IPS DF 4.7 (cell line): ENCODE measurements at regions not wholly inside any gene's neighbourhood (a gene's known extent, or its start where the extent isn't known, plus 50 kb on each side); places are given as distances from the start of the nearest gene placed in this dataset.

ENCODE experiments used
- DNase-seq: peaks from one replicate; pipeline ENCODE4 v3.0.0-alpha.2; 2013; ENCODE audit warnings: low spot score; ENCODE audit errors: extremely low read depth

- no peak for DNase-seq
These were observed 358.1 kb upstream of the SYT4 start for GRCh38 chr18:43635397-43635796.

GRCh38 chr18:43642727-43643330 is 365.5 kb upstream of the SYT4 start:
- DNase-seq = no peak

- no peak for DNase-seq
These were observed 370.7 kb upstream of the SYT4 start for GRCh38 chr18:43648002-43648401.

- no peak for DNase-seq
These were observed 372.5 kb upstream of the SYT4 start for GRCh38 chr18:43649649-43650357.

GRCh38 chr18:43650426-43650825 is 373.1 kb upstream of the SYT4 start:
- no peak for DNase-seq

GRCh38 chr18:43651057-43651456 is 373.8 kb upstream of the SYT4 start:
- no peak for DNase-seq

- DNase-seq = no peak
These were observed 379.3 kb upstream of the SYT4 start for GRCh38 chr18:43656547-43656946.

GRCh38 chr18:43661570-43661969 is 384.3 kb upstream of the SYT4 start:
- peak; percentile 62 for DNase-seq

GRCh38 chr18:43662657-43663056 is 385.4 kb upstream of the SYT4 start:
- DNase-seq = no peak

- no peak for DNase-seq
These were observed 385.9 kb upstream of the SYT4 start for GRCh38 chr18:43663159-43663558.

GRCh38 chr18:43664487-43665008 is 387.3 kb upstream of the SYT4 start:
- no peak for DNase-seq

GRCh38 chr18:43665105-43665788 is 388.0 kb upstream of the SYT4 start:
- no peak for DNase-seq

GRCh38 chr18:43668866-43669265 is 391.6 kb upstream of the SYT4 start:
- no peak for DNase-seq

- no peak for DNase-seq
These were observed 394.1 kb upstream of the SYT4 start for GRCh38 chr18:43671431-43671830.

- no peak for DNase-seq
These were observed 402.8 kb upstream of the SYT4 start for GRCh38 chr18:43680096-43680495.

- no peak for DNase-seq
These were observed 404.4 kb upstream of the SYT4 start for GRCh38 chr18:43681661-43682060.

GRCh38 chr18:43682196-43682595 is 404.9 kb upstream of the SYT4 start:
- no peak for DNase-seq

GRCh38 chr18:43686709-43687108 is 409.4 kb upstream of the SYT4 start:
- no peak for DNase-seq

- no peak for DNase-seq
These were observed 414.9 kb upstream of the SYT4 start for GRCh38 chr18:43692099-43692690.

- no peak for DNase-seq
These were observed 425.1 kb upstream of the SYT4 start for GRCh38 chr18:43702399-43702798.

GRCh38 chr18:43703050-43703449 is 425.8 kb upstream of the SYT4 start:
- no peak for DNase-seq

- no peak for DNase-seq
These were observed 428.6 kb upstream of the SYT4 start for GRCh38 chr18:43705850-43706249.
